SK-N-SH (cell line): ENCODE measurements at regions not wholly inside any gene's neighbourhood (a gene's known extent, or its start where the extent isn't known, plus 50 kb on each side); places are given as distances from the start of the nearest gene placed in this dataset.

ENCODE experiments used
- CTCF ChIP-seq: fragments of 200-600 bp; sonication (generic); IDR thresholded peaks from 2 replicates; pipeline ENCODE4 v1.6.1; 2017; ENCODE audit warnings: antibody characterized with exemption, mild to moderate bottlenecking, moderate library complexity
- FOXM1 ChIP-seq: IDR thresholded peaks from 2 replicates; pipeline ENCODE4 v1.4.0; 2012; ENCODE audit warnings: low read depth, mild to moderate bottlenecking
- IRF3 ChIP-seq: fragments of 150-350 bp; IDR thresholded peaks from 2 replicates; pipeline ENCODE4 v1.6.1; 2016; ENCODE audit warnings: mild to moderate bottlenecking, low read depth, low read length
- JUND ChIP-seq: IDR thresholded peaks from 2 replicates; pipeline ENCODE4 v1.4.0; 2012
- PBX3 ChIP-seq: IDR thresholded peaks from 2 replicates; pipeline ENCODE4; 2012
- RAD21 ChIP-seq: IDR thresholded peaks from 2 replicates; pipeline ENCODE4 v1.6.1; 2012; ENCODE audit warnings: mild to moderate bottlenecking, low read length
- RFX5 ChIP-seq: IDR thresholded peaks from 2 replicates; pipeline ENCODE4 v1.6.1; 2012; ENCODE audit warnings: mild to moderate bottlenecking, improper control_type of control experiment, low read length
- SMC3 ChIP-seq: IDR thresholded peaks from 2 replicates; pipeline ENCODE4 v1.6.1; 2012; ENCODE audit warnings: low read depth, low read length, improper control_type of control experiment
- TEAD4 ChIP-seq: IDR thresholded peaks from 2 replicates; pipeline ENCODE4 v1.4.0; 2012; ENCODE audit warnings: mild to moderate bottlenecking, borderline replicate concordance; ENCODE audit not compliant: insufficient read depth
- USF1 ChIP-seq: IDR thresholded peaks from 2 replicates; pipeline ENCODE4 v1.4.0; 2012; ENCODE audit warnings: low read depth, borderline replicate concordance
- USF2 ChIP-seq: fragments of 150-350 bp; IDR thresholded peaks from 2 replicates; pipeline ENCODE4 v1.6.1; 2017; ENCODE audit warnings: antibody characterized with exemption, low read length, low read depth, borderline replicate concordance
- YY1 ChIP-seq: IDR thresholded peaks from 2 replicates; pipeline ENCODE4 v1.4.0; 2012; ENCODE audit warnings: low read depth, mild to moderate bottlenecking

- TF ChIP-seq SMC3 (no peak), RFX5 (no peak), YY1 (no peak), CTCF (no peak), PBX3 (no peak), TEAD4 (no peak), JUND (no peak), USF1 (no peak), IRF3 (no peak), RAD21 (no peak), USF2 (no peak), FOXM1 (no peak)
Measured at GRCh38 chr2:126782648-126783047, 116.0 kb upstream of the TEX51 start.
